GM21360 (cell line): ENCODE measurements at regions not wholly inside any gene's neighbourhood (a gene's known extent, or its start where the extent isn't known, plus 50 kb on each side); places are given as distances from the start of the nearest gene placed in this dataset.

Source experiments
- ATAC-seq: cut with Tn5 transposase; IDR thresholded peaks from one replicate; pipeline ENCODE4 v1.9.1; 2021; ENCODE audit warnings: mild to moderate bottlenecking, moderate library complexity; ENCODE audit not compliant: unreplicated experiment

DNA sequence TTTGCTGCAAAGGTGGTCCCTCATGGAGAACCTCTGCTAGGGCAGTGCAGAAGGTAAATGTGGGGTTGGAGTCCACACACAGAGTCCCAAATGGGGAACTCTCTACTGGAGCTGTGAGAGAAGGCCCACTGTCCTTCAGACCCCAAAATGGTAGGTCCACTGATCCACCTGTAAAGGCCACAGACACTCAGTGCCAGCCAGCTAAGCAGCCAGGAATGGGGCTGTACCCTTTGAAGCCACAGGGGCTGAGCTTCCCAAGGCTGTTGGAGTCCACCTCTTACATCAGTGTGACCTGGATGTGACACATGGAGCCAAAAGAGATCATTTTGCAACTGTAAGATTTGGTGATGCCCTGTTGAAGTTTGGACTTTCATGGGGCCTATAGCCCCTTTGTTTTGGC is 252.4 kb upstream of the GULP1 start:
- ATAC-seq = no peak

GRCh38 chr2:188042412-188042811 is 249.3 kb upstream of the GULP1 start:
- ATAC-seq = no peak

- no peak for ATAC-seq
These were observed 246.7 kb upstream of the GULP1 start for GRCh38 chr2:188045016-188045415.

DNA sequence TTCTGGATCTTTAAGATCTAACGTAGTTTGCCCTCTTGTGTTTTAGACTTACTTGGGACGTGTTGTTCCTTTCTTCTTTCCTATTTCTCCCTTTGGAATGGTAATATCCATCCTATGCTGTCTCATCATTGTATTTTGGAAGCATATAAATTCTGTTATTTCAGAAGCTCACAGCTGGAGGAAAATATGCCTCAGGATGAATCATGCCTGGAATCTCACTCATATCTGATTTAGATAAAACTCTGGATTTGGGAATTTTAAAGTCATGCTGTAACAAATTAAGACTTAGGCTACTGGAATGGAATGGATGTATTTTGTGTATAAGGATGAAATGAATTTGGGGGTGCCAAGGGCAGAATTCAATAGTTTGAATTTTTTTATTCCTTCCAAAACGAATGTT is 245.2 kb upstream of the GULP1 start:
- ATAC-seq = no peak

DNA sequence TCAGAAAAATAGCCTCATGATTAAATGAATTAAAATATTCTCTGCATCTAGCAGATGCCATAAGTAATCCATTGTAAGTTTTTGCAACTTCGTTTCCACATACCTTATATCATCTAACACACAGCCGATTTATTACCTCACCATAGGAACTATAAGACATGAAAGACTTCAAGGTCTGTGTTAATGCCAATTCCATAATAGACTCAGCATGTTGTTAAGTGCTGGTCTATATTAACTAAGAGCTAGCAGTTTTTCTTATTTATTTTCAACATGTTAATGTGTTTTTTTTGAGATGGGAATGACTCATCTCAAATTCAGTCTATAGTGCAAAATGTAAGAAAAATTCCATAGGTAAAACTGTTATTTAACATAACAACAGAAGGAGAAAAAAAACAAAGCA is 243.9 kb upstream of the GULP1 start:
- no peak for ATAC-seq

- ATAC-seq = no peak
These were observed 240.9 kb upstream of the GULP1 start for GRCh38 chr2:188050726-188051125.

DNA sequence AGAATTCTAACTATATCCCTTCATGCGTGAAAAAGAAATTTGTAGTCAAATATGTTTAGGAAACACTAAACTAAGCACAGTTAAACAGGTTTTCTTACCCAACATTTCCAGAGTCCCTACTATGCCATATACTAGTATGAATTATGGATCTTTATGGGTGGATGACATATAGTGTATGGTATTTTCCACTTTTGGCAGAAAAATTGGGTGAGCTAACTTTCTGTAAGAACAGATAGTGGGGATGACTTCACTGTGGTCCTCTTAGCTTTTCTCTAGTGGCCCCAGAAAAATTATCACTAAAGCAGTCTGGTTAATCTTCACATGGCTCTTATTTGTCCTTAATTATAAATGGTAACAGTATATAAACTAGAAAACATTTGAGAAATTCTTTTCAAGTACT is 240.0 kb upstream of the GULP1 start:
- ATAC-seq = no peak

DNA sequence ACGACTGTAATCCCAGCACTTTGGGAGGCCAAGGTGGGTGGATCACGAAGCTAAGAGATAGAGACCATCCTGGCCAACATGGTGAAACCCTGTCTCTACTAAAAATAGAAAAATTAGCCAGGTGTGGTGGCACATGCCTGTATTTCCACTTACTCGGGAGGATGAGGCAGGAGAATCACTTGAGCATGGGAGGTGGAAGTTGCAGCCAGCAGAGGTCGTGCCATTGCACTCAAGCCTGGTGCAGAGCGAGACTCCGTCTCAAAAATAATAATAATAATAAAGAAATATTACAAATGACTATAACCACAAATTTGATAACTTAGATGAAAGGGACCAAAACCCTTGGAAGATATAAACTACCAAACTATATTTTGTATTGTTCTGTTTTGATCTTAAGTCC is 226.3 kb upstream of the GULP1 start:
- ATAC-seq = no peak

- ATAC-seq = no peak
These were observed 223.6 kb upstream of the GULP1 start for GRCh38 chr2:188068093-188068492.

GRCh38 chr2:188076149-188077056 is 215.3 kb upstream of the GULP1 start:
- ATAC-seq = peak; percentile 80

DNA sequence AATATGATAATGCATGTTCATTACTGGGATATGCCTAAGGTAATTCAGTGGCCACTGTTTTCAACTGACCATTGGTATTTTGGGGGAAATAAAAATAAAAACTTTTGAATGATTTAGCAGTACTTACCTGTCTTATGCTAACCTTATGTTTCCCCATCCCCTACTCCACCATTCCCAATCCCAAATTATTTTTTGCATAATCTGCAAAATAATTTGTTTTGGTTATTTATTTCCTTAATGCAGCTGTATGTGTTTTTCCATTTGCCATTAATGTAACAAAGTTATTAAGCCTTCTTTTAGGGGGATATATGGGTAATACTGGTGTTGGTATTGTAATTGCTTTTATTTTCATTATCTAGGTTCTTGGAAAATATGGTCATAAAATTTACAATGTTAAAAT is 213.9 kb upstream of the GULP1 start:
- ATAC-seq = no peak

DNA sequence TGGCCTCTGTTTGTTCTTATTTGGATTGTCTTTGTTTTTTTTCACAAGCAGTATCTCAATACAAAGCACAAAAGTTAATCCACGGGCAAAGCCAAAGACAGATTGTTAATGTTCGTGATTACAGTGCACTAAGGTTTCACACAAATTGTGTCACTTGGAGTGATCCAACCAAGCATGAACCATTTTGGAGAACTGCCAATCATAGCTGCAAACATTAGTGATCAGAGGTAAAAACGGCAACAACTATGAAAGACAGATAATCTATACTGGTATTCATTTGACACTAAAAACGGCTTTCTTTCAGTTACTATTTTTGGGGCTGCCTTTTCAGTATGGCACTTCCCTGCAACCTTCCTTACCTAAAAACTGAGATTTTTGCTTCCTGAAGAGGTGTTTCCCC is 213.1 kb upstream of the GULP1 start:
- ATAC-seq = no peak

DNA sequence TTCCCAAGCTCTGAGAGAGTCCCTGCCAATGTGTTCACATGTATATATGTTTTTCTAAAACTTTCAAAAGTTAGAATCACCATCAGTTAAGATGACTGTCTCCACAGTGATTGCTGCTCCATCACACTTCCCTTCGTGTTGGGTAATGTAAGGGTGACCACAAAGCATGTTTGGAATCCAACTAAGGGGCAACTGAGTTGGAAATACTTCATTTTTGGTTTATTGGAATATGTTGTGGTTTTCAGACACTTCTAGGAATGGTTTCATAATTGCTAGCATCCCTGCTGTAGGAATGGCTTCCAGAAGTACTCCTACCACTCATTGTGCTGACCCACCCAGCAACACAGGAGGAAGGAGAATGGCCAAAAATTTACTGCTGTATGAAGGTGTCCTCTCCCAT is 212.5 kb upstream of the GULP1 start:
- no peak for ATAC-seq

- ATAC-seq = no peak
These were observed 206.3 kb upstream of the GULP1 start for GRCh38 chr2:188085421-188085820.

DNA sequence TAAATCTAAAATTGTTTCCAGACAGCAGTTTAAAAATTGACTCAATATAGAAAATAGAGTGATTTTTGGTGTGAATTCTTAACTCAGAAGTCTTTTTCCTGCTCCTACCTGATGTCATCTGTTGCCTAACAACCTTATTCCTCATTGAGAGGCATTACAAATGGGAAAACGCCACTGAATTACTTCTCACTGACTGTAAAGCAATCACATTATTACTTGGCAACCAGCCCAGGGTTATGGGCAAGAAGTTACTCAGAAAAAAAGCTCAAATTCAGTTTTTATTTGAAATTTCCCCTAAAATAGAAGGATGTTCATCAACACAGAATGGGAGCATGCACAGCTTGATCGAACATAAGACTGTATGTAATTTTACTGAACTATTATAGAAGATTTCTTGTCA is 201.8 kb upstream of the GULP1 start:
- no peak for ATAC-seq

DNA sequence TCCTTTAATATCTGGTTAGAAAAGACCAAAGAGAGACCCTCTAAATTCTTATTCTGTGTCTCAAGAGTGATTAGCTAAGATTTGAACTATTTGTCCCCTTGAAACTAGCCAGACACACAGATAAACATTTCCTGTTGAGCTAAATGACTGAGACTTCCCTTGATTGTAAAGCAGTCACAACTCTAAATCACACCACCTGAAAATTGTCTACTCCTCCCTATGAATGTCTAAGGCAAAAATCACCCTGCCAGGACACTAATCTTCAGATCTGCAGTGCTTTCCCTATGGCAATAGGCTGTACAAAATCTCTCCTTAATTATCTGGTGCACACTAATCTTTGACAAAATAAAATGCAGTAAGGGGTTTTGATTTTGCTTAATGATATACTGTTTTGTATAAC is 200.5 kb upstream of the GULP1 start:
- ATAC-seq = no peak

- no peak for ATAC-seq
These were observed 198.9 kb upstream of the GULP1 start for GRCh38 chr2:188092734-188093133.

DNA sequence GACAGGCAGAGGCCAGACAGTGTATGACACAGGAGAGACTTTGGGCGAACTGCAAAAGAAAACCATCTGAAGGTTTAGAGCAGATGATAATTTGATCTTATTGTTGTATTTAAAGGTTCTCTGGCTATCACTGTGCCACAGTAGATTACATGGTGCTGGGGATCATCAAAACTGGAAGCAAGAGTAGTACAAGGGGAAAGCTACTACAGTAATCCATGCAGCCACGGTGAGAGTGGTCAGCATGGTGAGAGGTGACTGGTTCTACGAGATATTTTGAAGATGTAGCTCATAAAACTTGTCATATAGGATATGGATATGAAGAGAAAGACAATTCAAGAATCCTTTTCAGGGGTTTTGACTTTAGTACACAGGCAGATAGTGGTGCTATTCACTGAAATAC is 194.8 kb upstream of the GULP1 start:
- ATAC-seq = no peak

DNA sequence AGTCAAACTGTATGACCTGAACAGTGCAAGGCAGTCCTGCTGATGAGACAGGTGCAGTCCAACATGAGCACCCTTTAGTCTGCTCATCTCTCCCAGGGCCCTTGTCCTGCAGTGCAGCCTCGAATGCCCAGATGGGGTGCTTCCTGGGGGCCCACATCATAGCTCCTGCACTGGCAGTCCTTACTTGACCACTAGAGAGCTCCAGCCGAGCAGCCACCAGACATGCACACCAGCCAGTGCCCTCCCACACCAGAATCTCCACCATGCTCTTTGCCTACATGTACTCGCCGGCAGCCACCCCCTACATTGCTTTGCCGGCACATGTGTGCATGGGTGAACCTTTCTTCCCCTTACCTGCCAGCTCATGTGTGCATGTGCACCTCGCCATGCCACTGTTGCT is 188.8 kb upstream of the GULP1 start:
- no peak for ATAC-seq

- no peak for ATAC-seq
These were observed 177.7 kb upstream of the GULP1 start for GRCh38 chr2:188114014-188114413.

DNA sequence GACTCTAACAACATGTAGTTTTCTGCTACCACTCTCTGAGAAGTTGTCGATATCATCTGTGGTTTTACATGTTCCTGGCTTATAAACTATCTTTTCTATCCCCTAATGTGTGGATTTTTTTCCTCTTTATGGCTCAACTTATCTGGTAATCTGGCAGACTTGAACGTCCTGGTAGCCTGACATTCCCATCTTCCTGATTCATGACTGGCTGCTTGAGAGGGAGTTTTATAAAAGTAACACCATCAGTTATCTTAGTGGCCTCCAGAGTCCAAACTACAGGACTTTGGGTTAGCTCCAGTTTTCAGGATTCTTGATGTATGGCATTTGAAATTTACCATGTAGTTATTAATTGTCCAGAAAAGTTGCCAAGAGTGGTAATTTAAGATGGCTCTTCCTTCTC is 174.0 kb upstream of the GULP1 start:
- no peak for ATAC-seq

GRCh38 chr2:188118431-188118830 is 173.2 kb upstream of the GULP1 start:
- no peak for ATAC-seq
